ENCODE measurements at regions not wholly inside any gene's neighbourhood (a gene's known extent, or its start where the extent isn't known, plus 50 kb on each side); places are given as distances from the start of the nearest gene placed in this dataset.

- 0 out of 2 replicates have a peak, but pooled peaks have one; percentile 16 for TF ChIP-seq POLR2AphosphoS5 (IDR thresholded peaks at IDR 0.05; ENCODE audit: low read depth, low read length)
- TF ChIP-seq SPI1 (IDR thresholded peaks at IDR 0.05; ENCODE audit: low read depth, low read length), result no peak
- TF ChIP-seq POU2F2 (IDR thresholded peaks at IDR 0.05; ENCODE audit: low read depth, low read length), result 0 out of 2 replicates have a peak, but pooled peaks have one; percentile 46
Measured at GRCh38 chr7:130896898-130897514, 163.0 kb upstream of the KLF14 start.
